HG02642 (cell line): ENCODE measurements at regions not wholly inside any gene's neighbourhood (a gene's known extent, or its start where the extent isn't known, plus 50 kb on each side); places are given as distances from the start of the nearest gene placed in this dataset.
A peak's percentile ranks its signal among the peaks of the same experiment; 100 is the strongest.
"Not testable (repeated sequence)": the region's sequence is repeated elsewhere in the genome, so short reads cannot be mapped to it uniquely, and the experiment has no call there.

Experiments
- ATAC-seq: cut with Tn5 transposase; IDR thresholded peaks from one replicate; pipeline ENCODE4 v1.9.1; 2021; ENCODE audit warnings: mild to moderate bottlenecking; ENCODE audit not compliant: unreplicated experiment, poor library complexity

- no peak for ATAC-seq
Observed at GRCh38 chr12:91774434-91774921, 371.2 kb downstream of the BTG1 start.

DNA sequence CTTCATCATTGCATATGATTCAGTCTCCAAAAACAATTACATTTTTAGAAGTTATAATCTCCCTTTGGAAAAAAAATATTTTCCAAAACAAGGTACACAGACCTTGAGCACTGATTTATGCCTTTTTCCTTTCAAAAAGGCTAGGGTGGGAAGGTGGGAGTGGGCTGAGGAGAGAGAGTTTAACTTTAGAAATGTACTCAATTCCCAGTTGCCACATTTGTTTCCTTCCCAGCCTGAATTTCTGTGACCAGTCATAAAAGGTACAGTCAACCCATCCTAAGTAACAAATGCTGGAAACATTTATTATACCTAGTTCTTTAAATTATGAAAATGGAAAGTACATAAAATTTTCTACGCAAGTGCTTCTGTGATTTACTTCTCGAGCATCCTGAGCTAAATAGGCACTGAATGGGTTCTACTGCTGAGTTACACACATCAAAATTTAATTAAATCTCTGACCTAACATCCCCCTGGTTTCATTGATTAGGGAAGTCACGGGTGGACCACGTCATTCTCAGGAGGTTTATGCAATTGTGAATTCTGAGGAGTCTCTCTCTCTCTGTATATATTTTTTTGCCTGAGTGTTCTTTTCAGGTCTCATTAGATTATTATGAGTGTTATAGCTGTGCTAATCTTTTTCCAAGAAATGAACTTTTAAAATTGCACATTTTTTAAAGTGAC lies 371.8 kb downstream of the BTG1 start:
- ATAC-seq, result no peak

GRCh38 chr12:91772411-91772810 lies 373.2 kb downstream of the BTG1 start:
- no peak for ATAC-seq

DNA sequence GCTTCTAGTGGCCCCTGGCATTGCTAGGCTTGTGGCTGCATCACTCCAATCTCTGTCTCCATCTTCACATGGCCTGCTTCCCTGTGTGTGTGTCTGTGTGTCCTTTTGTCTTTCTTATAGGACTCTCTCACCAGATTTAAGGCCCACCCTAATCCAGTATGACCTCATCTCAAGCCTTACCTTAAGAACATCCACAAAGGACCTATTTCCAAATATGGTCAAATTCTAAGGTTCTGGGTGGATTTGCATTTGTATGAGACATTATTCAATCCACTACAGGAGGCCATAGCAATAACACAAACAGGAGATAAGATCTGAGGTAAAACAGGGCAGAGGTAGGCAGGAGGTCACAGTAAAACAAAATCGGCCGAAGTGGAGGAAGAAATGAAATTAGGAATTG lies 375.9 kb downstream of the BTG1 start:
- ATAC-seq, result no peak

DNA sequence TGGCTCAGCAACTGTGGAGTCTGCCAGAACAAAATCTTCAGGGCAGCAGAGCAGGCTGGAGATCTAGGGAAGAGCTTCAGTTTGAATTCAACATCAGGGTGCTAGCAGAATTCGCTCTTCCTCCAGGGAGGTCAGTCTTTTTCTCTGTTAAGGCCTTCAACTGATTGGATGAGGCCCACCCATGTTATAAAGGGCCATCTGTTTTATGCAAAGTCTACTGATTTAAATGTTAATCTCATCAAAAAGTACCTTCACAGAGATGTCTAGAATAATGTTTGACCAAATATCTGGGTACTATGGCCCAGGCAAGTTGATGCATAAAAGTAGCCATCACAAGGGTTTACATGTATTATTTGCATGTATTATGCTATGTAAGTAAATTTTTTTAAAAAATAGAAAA lies 378.4 kb downstream of the BTG1 start:
- ATAC-seq, result no peak

- ATAC-seq, result no peak
Observed at GRCh38 chr12:91766454-91766853, 379.2 kb downstream of the BTG1 start.

- no peak for ATAC-seq
Observed at GRCh38 chr12:91763654-91764370, 381.8 kb downstream of the BTG1 start.

DNA sequence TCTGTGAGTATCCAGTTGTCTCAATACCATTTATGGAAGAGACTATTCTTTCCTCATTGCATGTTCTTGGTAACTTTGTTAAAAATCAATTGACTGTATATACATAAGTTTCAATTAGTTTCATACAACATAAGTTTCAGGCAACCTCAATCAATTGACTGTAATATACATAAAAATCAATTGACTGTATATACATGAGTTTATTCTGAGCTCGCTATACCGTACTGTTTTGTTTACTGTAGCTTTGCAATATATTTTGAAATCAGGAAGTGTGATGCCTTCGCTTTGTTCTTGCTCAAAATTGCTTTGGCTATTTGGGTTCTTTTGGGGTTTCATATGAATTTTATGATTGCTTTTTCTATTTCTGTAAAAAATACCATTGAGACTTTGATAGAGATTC lies 392.0 kb downstream of the BTG1 start:
- no peak for ATAC-seq

- ATAC-seq, result no peak
Observed at GRCh38 chr12:91746976-91747375, 398.7 kb downstream of the BTG1 start.

GRCh38 chr12:91744597-91744996 lies 401.0 kb downstream of the BTG1 start:
- ATAC-seq, result no peak

- ATAC-seq, result no peak
Observed at GRCh38 chr12:91743704-91744321, 401.8 kb downstream of the BTG1 start.

DNA sequence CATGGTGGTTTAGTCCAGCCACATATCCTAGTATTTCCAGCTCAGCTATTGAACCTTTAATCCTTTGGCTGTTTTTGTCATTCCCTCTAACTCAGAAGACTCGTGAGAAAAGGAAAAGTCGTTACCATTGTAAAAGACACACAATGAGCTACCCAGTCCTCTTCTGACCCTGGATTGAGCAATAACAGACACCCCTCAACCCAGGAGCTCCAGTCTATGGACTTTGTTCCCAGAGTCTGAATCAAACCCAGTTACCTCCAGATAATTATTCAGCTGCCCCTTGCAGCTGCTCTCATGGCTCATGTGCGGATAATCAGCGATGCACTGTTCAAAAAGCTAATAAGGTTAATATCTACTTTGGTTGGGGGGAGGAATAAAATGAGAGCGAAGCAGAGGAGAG lies 402.4 kb downstream of the BTG1 start:
- no peak for ATAC-seq

DNA sequence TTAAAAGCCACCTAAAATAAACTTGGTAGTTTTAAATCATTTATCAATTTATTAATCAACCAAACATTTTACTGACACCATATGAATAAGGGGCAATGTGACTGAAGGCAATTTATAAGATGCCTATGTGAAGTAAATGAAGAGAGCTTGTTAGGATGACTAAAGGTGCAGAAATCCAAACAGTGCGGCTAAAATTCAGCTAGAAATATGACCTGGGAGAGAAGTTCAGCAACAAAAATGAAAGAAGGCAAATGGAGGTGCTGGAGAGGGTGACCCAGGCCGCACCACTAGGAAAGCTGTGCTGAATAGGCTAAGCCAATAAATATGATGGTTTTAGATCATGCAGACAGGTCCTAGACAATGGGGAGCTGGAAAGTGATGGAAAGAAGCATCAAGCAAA lies 403.7 kb downstream of the BTG1 start:
- no peak for ATAC-seq

DNA sequence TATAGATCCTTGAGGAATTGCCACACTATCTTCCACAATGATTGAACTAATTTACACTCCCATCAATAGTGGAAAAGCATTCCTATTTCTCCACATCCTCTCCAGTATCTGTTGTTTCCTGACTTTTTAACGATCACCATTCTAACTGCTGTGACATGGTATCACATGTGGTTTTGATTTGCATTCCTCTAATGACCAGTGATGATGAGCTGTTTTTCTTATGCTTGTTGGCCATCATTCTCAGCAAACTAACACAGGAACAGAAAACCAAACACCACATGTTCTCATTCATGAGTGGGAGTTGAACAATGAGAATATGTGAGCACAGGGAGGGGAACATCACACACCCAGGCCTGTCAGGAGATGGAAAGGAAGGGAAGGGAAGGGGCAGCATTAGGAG lies 411.8 kb downstream of the BTG1 start:
- ATAC-seq, result not testable (repeated sequence)

GRCh38 chr12:91732086-91732485 lies 413.6 kb downstream of the BTG1 start:
- ATAC-seq, result no peak

DNA sequence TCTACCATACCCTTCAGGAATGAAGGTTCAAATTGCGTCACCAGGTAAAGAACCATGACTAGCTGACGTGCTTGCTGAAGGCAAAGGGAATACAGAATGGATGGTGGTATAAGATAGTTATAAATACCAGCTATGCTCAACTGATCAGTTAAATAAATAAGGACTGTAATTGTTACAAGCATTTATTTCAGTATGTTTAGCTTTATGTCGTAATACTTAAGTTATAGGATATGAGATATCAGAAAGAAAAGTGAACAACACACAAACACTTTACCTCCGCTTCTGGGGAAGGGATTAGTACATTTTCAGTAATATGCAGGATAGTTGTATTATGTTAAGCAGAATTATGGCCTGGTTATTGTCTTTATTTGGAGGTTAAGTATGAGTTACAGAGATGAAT lies 416.1 kb downstream of the BTG1 start:
- ATAC-seq, result no peak

GRCh38 chr12:91723191-91723590 lies 422.5 kb downstream of the BTG1 start:
- ATAC-seq, result no peak

- peak; percentile 72 for ATAC-seq
Observed at GRCh38 chr12:91722072-91722471, 423.6 kb downstream of the BTG1 start.

DNA sequence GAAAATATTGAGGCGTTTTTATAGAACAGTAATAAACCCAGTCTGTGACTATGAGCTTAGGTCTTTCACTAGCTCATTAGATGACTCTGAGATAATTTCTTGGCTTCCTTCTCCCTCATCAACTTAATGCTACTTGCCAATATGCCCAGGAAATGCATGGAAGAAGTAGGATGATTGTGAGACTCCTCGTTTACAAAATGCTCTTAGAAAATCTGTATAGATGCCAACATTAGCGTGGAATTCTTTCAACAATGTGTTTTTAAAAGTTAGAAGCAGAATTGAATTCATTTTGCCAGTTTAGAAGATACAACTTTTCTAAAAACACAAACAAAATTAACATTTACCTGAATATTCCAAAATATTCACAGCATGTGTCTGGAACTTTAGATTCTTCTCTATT lies 424.6 kb downstream of the BTG1 start:
- ATAC-seq, result no peak

GRCh38 chr12:91718326-91718725 lies 427.3 kb downstream of the BTG1 start:
- no peak for ATAC-seq

DNA sequence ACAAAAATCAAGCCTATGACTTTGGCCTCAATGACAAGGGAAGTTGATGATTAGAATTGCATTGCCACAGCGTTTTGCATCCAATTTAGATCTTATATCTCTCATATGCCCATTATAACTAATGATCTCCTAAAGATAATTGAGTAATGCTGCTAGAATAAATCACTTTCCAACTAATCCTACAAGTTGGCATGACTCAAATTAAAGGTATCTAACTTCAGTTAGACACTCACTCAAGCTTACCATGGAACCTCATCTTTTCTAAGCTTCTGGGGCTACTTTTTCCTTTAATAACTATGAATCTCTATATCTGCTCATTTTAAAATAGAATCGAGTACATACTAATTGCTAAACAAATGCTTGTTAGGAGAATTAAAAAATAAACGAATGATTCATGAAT lies 427.8 kb downstream of the BTG1 start:
- ATAC-seq, result no peak
